HG02884 (cell line): ENCODE measurements at regions not wholly inside any gene's neighbourhood (a gene's known extent, or its start where the extent isn't known, plus 50 kb on each side); places are given as distances from the start of the nearest gene placed in this dataset.

Experiments
- ATAC-seq: cut with Tn5 transposase; IDR thresholded peaks from one replicate; pipeline ENCODE4 v1.9.1; 2021; ENCODE audit warnings: mild to moderate bottlenecking, moderate library complexity; ENCODE audit not compliant: unreplicated experiment

- ATAC-seq: no peak
These were observed 147.4 kb downstream of the SOX11 start for GRCh38 chr2:5839550-5839949.

DNA sequence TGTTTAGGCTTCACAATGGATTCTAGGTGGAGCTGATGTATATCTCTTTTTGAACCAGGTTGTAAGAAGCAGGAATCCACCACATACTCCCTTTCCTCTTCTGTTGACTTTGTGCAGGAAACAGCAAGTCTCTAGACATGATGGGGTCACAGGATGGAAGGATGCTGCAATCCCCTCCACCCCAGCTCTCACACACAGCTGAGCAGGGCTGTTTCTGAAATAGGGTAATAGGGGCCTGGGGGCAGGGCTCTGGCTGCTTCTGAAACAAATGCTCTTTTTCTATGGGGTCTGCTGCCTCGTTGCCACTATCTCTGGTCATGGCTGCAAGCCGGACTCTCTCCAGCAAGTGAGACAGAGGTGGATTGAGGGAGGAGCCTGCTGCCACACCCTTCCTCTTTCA is 148.9 kb downstream of the SOX11 start:
- no peak for ATAC-seq

DNA sequence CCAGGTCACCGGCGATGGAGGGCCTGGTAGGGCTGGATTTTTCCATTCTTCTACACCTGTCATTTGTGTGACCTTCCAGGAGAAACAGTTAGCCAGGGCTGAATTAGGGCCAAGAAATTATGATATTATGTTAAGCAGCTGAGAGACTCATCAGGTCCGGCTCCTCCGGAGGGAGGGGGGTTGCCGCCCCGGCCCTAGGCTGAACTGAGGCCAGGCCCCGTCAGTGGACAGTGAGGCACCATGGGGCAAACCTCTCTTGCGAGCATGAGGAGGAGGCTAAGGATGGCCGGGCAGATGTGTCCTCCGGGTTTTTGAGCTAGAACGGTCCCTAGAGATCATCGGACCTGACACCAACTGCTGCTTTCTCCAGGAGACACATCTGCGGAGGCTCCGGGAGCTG is 150.1 kb downstream of the SOX11 start:
- ATAC-seq: no peak

GRCh38 chr2:5845798-5846330 is 153.7 kb downstream of the SOX11 start:
- ATAC-seq: no peak

- ATAC-seq: no peak
These were observed 154.7 kb downstream of the SOX11 start for GRCh38 chr2:5846881-5847280.

DNA sequence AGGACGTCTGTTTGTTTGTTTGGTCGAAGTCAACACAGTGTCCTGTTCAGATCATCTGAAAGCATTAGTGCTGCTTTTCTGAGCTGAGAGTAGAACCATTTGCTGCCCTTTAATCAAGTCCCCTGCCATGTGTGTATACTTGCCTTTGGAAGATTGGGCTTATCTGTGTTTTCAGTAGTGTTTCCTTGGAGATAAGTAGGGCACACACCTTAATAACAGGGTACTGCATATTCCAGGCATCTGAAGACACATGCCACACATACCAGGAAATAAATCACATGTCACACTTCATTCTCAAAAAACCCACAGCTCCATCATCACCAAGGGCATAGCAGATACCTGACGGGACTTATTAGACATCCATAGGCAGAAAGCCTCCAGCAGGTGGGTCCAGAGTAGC is 157.4 kb downstream of the SOX11 start:
- ATAC-seq: no peak

DNA sequence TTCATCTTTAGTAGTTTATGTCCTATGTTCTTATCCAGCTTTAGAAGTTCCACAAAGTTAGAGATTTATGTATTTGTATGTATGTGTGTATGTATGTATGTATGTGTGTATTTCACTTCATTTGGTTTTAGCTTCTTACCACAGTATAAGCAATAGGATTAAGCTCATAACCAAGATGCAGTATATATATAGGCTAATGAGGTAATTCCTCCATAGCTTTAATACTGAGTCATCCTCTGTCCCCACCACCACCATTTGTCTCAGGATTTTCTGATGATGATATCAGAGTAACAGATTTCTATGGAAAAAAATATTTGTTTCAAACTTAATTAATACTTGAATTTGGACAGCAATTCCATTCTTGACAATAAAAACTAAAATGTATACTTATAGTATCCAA is 159.2 kb downstream of the SOX11 start:
- ATAC-seq: no peak

DNA sequence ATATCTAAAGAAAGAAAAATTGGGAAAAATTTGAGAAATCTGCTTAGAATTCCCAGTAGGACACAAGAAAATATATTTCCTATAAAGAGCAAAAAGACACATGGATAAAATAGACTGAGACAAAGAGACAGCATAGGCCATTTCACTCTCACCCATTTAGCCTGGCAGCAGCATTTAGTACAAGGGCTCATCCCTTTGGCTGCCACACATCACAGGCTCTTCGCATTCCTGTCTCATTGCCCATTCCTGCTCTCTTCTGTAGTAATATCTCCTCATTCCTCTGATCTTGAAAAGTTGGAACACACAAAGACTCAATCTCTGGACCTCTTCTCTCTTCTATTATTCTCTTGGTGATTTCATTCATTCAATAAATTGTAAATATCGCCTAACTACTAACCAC is 162.6 kb downstream of the SOX11 start:
- ATAC-seq: no peak

- no peak for ATAC-seq
These were observed 174.9 kb downstream of the SOX11 start for GRCh38 chr2:5867056-5867455.

- ATAC-seq: no peak
These were observed 176.7 kb downstream of the SOX11 start for GRCh38 chr2:5868931-5869330.

- ATAC-seq: no peak
These were observed 177.8 kb downstream of the SOX11 start for GRCh38 chr2:5869936-5870335.

- ATAC-seq: no peak
These were observed 185.2 kb downstream of the SOX11 start for GRCh38 chr2:5877360-5877759.

DNA sequence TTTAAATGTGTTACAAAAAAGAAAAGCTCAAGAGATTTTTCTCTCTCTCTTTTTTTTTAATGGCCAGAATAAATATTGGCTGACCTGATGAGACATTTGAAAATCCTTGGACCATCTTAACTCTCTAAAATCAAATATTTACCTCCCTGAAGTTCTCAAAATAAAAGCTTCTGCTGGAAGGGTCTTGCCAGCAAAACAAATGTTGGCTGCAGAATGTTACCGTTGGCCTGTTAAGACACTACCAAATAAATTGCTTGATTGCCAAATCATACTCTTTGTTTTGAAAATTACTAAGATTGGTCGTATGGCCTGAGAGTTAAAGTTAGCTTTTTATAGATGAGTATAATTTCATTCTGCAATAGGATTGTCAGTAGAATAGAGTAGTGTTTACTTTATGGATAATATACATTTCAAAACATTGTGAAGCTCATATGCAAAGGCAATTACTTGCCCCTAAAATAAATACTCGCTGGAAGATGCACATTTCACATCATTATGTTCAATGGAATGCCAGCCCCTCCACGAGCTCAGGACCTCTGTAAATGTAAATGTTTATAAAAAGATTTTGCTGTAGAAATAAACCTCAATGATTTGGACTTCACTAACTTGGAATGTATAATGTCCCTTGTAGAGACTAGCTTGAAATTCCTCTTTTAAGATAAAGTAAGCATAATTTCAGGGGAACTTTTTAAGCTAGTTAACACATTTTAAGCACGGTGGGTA is 193.4 kb downstream of the SOX11 start:
- no peak for ATAC-seq

- no peak for ATAC-seq
These were observed 194.3 kb downstream of the SOX11 start for GRCh38 chr2:5886462-5886861.

DNA sequence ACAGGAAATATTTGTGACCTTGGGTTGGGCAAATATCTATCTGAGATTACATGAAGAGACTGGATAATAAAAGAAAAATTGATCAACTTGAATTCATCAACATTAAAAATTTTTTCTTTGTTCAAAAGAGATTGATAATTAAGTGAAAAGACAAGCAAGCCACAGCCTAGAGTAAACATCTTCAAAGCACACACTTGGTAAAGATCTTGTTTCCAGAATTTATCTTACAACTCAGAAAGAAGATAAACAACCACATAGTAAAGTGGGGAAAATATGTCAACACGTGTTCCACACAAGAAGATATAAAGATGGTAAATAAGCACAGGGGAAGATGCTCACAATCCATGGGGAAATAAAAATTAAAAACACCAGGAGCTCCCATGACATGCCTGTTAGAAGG is 195.9 kb downstream of the SOX11 start:
- no peak for ATAC-seq

GRCh38 chr2:5889519-5889918 is 197.3 kb downstream of the SOX11 start:
- no peak for ATAC-seq

GRCh38 chr2:5894355-5894754 is 202.2 kb downstream of the SOX11 start:
- ATAC-seq: no peak

- no peak for ATAC-seq
These were observed 203.1 kb downstream of the SOX11 start for GRCh38 chr2:5895284-5895683.

DNA sequence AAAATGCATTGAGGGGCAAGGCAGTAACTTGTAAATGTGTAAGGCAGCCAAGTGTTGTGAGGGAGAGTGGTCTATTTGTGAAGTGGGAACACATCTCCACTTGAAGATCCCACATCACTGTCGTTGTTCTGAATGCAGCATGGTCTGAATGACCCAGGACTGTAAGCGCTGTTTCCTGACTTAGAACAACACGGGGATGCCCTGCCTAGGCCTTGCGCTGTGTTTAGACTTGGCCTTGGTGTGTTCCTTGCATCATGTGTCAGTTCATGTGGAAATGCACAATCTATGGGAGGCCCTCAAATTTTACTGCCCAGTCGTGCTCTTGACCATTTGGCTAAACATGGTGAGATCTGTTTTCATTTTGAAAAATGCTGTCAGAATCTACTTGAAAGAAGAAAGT is 205.1 kb downstream of the SOX11 start:
- no peak for ATAC-seq

GRCh38 chr2:5898667-5899066 is 206.5 kb downstream of the SOX11 start:
- ATAC-seq: no peak

- no peak for ATAC-seq
These were observed 213.5 kb downstream of the SOX11 start for GRCh38 chr2:5905661-5906060.

DNA sequence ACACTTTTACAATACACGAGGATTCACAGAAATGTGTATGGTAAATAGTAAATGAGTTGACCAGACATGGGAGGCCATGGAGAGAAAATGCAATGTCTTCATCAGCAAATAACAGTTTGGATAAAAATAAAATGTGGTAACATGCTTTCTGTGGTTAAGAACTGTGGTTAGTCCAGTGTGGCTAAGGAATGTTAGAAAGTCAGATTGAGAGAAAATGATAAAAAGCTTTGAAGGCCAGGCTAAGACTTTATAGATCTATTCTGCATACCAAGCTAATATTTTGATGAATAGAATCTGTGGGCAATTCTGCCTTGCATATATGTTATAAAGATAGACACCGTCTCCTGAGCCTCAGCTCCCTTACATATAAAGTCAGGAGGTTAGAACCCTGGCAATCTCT is 215.9 kb downstream of the SOX11 start:
- no peak for ATAC-seq

DNA sequence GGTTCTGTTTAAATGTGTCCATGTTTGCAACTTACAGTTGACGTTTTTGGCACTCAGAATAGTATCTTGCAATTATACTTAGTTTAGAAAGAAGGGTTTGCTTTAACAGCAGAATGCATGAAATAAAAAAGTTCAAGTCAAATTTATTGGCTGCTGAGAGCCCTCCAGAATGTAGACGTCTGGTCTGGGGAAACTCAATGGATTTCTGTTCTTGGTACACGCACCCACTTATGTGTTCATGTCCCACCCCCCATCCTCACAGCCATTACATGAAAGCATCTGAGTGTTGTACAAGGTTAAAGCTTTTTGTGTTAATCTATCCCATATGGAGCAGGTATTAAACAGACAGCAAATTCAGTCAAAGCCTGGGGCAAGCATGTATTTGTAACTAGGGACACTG is 219.5 kb downstream of the SOX11 start:
- no peak for ATAC-seq
